HL-60 (cell line): ENCODE measurements at regions not wholly inside any gene's neighbourhood (a gene's known extent, or its start where the extent isn't known, plus 50 kb on each side); places are given as distances from the start of the nearest gene placed in this dataset.

ENCODE experiments used
- DNase-seq, 2 experiments: peaks; one replicate each; pipeline ENCODE4 v3.0.0-alpha.2; 2010 to 2020; ENCODE audit warnings: low read depth in 1 of 2, low spot score in 1 of 2
- H3K27ac ChIP-seq: fragments of 250-450 bp; sonication (Bioruptor Pico); replicated peaks from 2 replicates; pipeline ENCODE4 v1.5.1; 2020; ENCODE audit warnings: mild to moderate bottlenecking, moderate library complexity
- H3K27me3 ChIP-seq: fragments of 250-450 bp; sonication (Bioruptor Pico); 2 replicates; pipeline ENCODE4 v1.5.1; 2021; ENCODE audit warnings: mild to moderate bottlenecking, moderate library complexity; ENCODE audit not compliant: insufficient read depth, poor library complexity, severe bottlenecking
- H3K4me3 ChIP-seq: replicated peaks from 2 replicates; pipeline ENCODE4 v1.5.1; 2011; ENCODE audit warnings: mild to moderate bottlenecking, control low read depth, low read length; ENCODE audit not compliant: insufficient read depth
- GABPA ChIP-seq: IDR thresholded peaks from 2 replicates; pipeline ENCODE4 v1.6.1; 2012; ENCODE audit warnings: low read depth
- POLR2AphosphoS5 ChIP-seq: IDR thresholded peaks from 2 replicates; pipeline ENCODE4 v1.6.1; 2012; ENCODE audit warnings: low read depth
- SPI1 ChIP-seq: IDR thresholded peaks from 2 replicates; pipeline ENCODE4 v1.6.1; 2012; ENCODE audit warnings: low read depth, mild to moderate bottlenecking, borderline replicate concordance
- TF ChIP-seq, protein P1 (sequence below): IDR thresholded peaks from 2 replicates; pipeline ENCODE4 v1.6.1; 2012; ENCODE audit warnings: low read depth; ENCODE audit not compliant: insufficient replicate concordance
- TF ChIP-seq, protein P2 (sequence below): IDR thresholded peaks from one replicate; pipeline ENCODE4 v1.5.1; 2011; ENCODE audit warnings: low read length, control low read depth, inconsistent platforms; ENCODE audit not compliant: insufficient read depth

GRCh38 chr6:66538551-66539135, 831.6 kb upstream of the EYS start:
- no peak for DNase-seq
- Histone ChIP-seq H3K4me3 (no peak overlapping the region), H3K27ac (no peak overlapping the region), H3K27me3 (no peaks in the 10 kb centered on the region)
- TF ChIP-seq POLR2AphosphoS5 = no peak
- TF ChIP-seq, protein P1, sequence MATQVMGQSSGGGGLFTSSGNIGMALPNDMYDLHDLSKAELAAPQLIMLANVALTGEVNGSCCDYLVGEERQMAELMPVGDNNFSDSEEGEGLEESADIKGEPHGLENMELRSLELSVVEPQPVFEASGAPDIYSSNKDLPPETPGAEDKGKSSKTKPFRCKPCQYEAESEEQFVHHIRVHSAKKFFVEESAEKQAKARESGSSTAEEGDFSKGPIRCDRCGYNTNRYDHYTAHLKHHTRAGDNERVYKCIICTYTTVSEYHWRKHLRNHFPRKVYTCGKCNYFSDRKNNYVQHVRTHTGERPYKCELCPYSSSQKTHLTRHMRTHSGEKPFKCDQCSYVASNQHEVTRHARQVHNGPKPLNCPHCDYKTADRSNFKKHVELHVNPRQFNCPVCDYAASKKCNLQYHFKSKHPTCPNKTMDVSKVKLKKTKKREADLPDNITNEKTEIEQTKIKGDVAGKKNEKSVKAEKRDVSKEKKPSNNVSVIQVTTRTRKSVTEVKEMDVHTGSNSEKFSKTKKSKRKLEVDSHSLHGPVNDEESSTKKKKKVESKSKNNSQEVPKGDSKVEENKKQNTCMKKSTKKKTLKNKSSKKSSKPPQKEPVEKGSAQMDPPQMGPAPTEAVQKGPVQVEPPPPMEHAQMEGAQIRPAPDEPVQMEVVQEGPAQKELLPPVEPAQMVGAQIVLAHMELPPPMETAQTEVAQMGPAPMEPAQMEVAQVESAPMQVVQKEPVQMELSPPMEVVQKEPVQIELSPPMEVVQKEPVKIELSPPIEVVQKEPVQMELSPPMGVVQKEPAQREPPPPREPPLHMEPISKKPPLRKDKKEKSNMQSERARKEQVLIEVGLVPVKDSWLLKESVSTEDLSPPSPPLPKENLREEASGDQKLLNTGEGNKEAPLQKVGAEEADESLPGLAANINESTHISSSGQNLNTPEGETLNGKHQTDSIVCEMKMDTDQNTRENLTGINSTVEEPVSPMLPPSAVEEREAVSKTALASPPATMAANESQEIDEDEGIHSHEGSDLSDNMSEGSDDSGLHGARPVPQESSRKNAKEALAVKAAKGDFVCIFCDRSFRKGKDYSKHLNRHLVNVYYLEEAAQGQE = no peak
- TF ChIP-seq, protein P2, sequence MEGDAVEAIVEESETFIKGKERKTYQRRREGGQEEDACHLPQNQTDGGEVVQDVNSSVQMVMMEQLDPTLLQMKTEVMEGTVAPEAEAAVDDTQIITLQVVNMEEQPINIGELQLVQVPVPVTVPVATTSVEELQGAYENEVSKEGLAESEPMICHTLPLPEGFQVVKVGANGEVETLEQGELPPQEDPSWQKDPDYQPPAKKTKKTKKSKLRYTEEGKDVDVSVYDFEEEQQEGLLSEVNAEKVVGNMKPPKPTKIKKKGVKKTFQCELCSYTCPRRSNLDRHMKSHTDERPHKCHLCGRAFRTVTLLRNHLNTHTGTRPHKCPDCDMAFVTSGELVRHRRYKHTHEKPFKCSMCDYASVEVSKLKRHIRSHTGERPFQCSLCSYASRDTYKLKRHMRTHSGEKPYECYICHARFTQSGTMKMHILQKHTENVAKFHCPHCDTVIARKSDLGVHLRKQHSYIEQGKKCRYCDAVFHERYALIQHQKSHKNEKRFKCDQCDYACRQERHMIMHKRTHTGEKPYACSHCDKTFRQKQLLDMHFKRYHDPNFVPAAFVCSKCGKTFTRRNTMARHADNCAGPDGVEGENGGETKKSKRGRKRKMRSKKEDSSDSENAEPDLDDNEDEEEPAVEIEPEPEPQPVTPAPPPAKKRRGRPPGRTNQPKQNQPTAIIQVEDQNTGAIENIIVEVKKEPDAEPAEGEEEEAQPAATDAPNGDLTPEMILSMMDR = no peak
- no peak for TF ChIP-seq SPI1
- no peak for TF ChIP-seq GABPA

- H3K27me3 ChIP-seq = no peaks in the 10 kb centered on the region
- no peak for DNase-seq
- no peak overlapping the region for H3K4me3 ChIP-seq
- no peak for TF ChIP-seq GABPA
- no peak overlapping the region for H3K27ac ChIP-seq
Measured at GRCh38 chr6:66533921-66534404, 826.9 kb upstream of the EYS start.

DNA sequence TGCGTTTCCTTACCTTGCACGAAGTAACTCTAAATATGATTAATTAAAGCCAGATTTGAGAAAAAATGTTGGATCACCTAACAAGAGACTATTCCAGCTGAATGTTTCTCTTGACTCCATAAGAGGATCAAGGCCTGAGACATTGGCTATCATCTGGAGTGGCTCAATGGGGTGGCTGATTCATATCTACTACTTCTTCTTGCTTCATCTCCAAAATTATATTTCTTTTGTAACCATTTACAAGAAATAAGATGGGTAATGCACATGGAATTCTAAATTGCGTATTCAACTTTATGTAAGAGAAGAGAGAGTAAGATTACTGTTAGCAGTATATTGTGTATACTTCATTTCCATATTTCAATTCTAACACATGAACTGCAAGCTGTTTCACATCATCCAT, 819.0 kb upstream of the EYS start:
- no peak for DNase-seq
- H3K4me3 ChIP-seq = no peak overlapping the region
- TF ChIP-seq, protein P2 = no peak
- TF ChIP-seq POLR2AphosphoS5 = no peak
- no peak for TF ChIP-seq GABPA
- no peak for TF ChIP-seq SPI1
- TF ChIP-seq, protein P1 = no peak
- no peak overlapping the region for H3K27ac ChIP-seq
- no peaks in the 10 kb centered on the region for H3K27me3 ChIP-seq

GRCh38 chr6:66522864-66523263, 815.8 kb upstream of the EYS start:
- no peak for DNase-seq
- TF ChIP-seq POLR2AphosphoS5 = no peak
- TF ChIP-seq, protein P2 = no peak
- no peak for TF ChIP-seq GABPA
- no peak for TF ChIP-seq SPI1
- TF ChIP-seq, protein P1 = no peak
- no peak overlapping the region for H3K27ac ChIP-seq
- no peak overlapping the region for H3K4me3 ChIP-seq
- no peaks in the 10 kb centered on the region for H3K27me3 ChIP-seq
